ENCODE measurements at regions not wholly inside any gene's neighbourhood (a gene's known extent, or its start where the extent isn't known, plus 50 kb on each side); places are given as distances from the start of the nearest gene placed in this dataset.

DNA sequence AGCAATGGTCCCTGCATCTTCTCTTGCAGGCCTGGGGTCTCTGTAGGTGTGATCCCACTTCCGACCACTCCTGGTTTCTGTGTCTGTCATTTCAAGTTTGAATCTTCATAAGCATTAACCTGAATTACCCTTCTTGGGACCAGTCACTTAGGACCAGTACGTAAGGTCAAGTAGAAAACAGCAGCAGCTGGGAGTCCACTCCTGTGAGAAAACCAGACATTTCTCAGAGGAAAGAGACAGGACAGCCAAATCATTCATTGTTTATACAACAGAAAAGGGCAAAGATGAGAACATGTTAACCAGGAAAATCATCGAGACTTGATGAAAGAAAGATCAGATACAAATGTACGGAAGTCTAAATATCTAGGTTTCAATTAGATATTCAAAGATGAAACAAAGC is 163.0 kb downstream of the MREG start:
- DNase-seq (ENCODE audit: low read depth) (no peak), FAIRE-seq (no peak)
- Histone ChIP-seq H3K27me3 (ENCODE audit: control insufficient read depth, insufficient read depth, low read length) (no peaks in the 10 kb centered on the region), H3K36me3 (ENCODE audit: control insufficient read depth, insufficient read depth, low read length) (no peaks in the 10 kb centered on the region), H3K4me3 (ENCODE audit: low read depth, low read length) (no peak overlapping the region)
- TF ChIP-seq, protein P1, sequence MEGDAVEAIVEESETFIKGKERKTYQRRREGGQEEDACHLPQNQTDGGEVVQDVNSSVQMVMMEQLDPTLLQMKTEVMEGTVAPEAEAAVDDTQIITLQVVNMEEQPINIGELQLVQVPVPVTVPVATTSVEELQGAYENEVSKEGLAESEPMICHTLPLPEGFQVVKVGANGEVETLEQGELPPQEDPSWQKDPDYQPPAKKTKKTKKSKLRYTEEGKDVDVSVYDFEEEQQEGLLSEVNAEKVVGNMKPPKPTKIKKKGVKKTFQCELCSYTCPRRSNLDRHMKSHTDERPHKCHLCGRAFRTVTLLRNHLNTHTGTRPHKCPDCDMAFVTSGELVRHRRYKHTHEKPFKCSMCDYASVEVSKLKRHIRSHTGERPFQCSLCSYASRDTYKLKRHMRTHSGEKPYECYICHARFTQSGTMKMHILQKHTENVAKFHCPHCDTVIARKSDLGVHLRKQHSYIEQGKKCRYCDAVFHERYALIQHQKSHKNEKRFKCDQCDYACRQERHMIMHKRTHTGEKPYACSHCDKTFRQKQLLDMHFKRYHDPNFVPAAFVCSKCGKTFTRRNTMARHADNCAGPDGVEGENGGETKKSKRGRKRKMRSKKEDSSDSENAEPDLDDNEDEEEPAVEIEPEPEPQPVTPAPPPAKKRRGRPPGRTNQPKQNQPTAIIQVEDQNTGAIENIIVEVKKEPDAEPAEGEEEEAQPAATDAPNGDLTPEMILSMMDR (IDR thresholded peaks at IDR 0.05; ENCODE audit: insufficient read depth, low read length, severe bottlenecking) = no peak

GRCh38 chr2:215849771-215850170 is 163.6 kb downstream of the MREG start:
- H3K27me3 ChIP-seq (ENCODE audit: control insufficient read depth, insufficient read depth, low read length) = no peaks in the 10 kb centered on the region
- TF ChIP-seq, protein P1 (IDR thresholded peaks at IDR 0.05; ENCODE audit: insufficient read depth, low read length, severe bottlenecking) = no peak
- DNase-seq (ENCODE audit: low read depth) = no peak
- H3K36me3 ChIP-seq (ENCODE audit: control insufficient read depth, insufficient read depth, low read length) = no peaks in the 10 kb centered on the region
- no peak overlapping the region for H3K4me3 ChIP-seq (ENCODE audit: low read depth, low read length)
- FAIRE-seq = no peak

- no peaks in the 10 kb centered on the region for H3K36me3 ChIP-seq (ENCODE audit: control insufficient read depth, insufficient read depth, low read length)
- H3K27me3 ChIP-seq (ENCODE audit: control insufficient read depth, insufficient read depth, low read length) = no peaks in the 10 kb centered on the region
- DNase-seq (ENCODE audit: low read depth) = no peak
- TF ChIP-seq, protein P1 (IDR thresholded peaks at IDR 0.05; ENCODE audit: insufficient read depth, low read length, severe bottlenecking) = no peak
- no peak overlapping the region for H3K4me3 ChIP-seq (ENCODE audit: low read depth, low read length)
- FAIRE-seq = no peak
These were observed 164.7 kb downstream of the MREG start for GRCh38 chr2:215848698-215849097.

GRCh38 chr2:215848146-215848545 is 165.2 kb downstream of the MREG start:
- TF ChIP-seq, protein P1 (IDR thresholded peaks at IDR 0.05; ENCODE audit: insufficient read depth, low read length, severe bottlenecking) = no peak
- H3K4me3 ChIP-seq (ENCODE audit: low read depth, low read length) = no peak overlapping the region
- H3K27me3 ChIP-seq (ENCODE audit: control insufficient read depth, insufficient read depth, low read length) = no peaks in the 10 kb centered on the region
- DNase-seq (ENCODE audit: low read depth) (no peak), FAIRE-seq (no peak)
- H3K36me3 ChIP-seq (ENCODE audit: control insufficient read depth, insufficient read depth, low read length) = no peaks in the 10 kb centered on the region

- H3K27me3 ChIP-seq (ENCODE audit: control insufficient read depth, insufficient read depth, low read length) = no peaks in the 10 kb centered on the region
- no peaks in the 10 kb centered on the region for H3K36me3 ChIP-seq (ENCODE audit: control insufficient read depth, insufficient read depth, low read length)
- TF ChIP-seq, protein P1 (IDR thresholded peaks at IDR 0.05; ENCODE audit: insufficient read depth, low read length, severe bottlenecking) = no peak
- no peak for FAIRE-seq
- H3K4me3 ChIP-seq (ENCODE audit: low read depth, low read length) = no peak overlapping the region
- DNase-seq (ENCODE audit: low read depth) = peak; percentile 31
These were observed 165.6 kb downstream of the MREG start for GRCh38 chr2:215847718-215848117.

DNA sequence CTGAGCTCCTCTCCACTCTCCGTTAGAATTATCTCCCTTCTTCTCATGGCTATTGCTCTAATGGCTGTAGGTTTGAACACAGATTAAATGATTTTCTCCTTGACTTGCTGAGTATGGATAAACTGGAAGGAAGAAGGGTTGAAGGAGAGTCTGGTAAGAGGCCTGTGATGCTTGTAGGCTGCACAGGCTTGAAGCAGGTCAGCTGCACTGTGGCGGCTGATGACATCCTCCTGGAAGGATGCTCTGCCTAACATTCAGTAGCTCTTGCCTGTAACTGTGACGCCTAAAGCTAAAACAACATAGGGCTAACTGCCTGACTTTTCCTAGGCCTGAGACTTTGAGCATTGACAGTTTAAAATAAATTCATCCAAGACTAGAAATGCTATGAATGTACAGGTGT is 166.3 kb downstream of the MREG start:
- Histone ChIP-seq H3K4me3 (ENCODE audit: low read depth, low read length) (no peak overlapping the region), H3K36me3 (ENCODE audit: control insufficient read depth, insufficient read depth, low read length) (no peaks in the 10 kb centered on the region), H3K27me3 (ENCODE audit: control insufficient read depth, insufficient read depth, low read length) (no peaks in the 10 kb centered on the region)
- FAIRE-seq = no peak
- DNase-seq (ENCODE audit: low read depth) = no peak
- TF ChIP-seq, protein P1 (IDR thresholded peaks at IDR 0.05; ENCODE audit: insufficient read depth, low read length, severe bottlenecking) = no peak
